ENCODE measurements at regions not wholly inside any gene's neighbourhood (a gene's known extent, or its start where the extent isn't known, plus 50 kb on each side); places are given as distances from the start of the nearest gene placed in this dataset.
A peak's percentile ranks its signal among the peaks of the same experiment; 100 is the strongest.

DNA sequence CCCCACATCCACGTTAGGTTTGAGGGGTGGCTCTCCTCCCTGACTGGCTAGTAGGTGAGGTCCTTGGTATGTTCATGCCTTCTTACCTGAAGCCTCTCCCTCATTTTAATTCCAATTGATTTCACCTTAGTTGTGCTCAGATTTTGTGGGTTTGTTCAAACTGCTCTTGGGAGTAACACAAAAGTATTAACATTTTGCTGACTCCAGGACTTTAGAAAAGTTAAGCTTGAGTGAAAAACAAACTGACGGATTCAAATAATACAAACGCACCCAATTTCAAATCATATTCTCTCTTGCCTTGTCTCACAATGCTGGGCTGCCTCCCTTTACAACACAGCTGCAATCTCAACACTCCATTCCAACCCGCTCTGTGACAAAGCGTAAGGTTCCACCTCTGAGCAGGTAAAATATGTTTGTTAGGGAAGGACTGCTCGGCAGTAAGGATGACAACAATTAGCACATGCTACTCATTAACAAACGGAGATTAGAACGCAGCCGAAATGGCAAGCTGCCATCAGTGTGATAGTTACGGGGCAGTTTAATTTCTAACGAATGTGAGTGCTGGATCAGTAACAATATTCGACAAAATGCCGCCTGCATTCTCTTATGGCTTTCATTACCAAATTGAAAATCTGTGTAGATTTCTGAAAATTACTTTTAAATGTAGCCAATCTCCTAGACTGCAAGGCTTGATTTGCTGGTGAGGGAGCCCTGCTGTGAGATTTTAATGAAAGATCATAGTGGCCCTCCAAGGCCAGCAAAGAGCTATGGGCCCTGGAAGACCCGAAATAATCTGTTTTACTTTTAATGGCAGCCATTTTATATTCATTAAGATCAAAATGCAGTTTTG lies 730.6 kb upstream of the FANCL start:
- DNase-seq: no peak
- Histone ChIP-seq H3K27ac (no peak overlapping the region), H3K36me3 (replicated peaks in 1 of 2; ENCODE audit: insufficient read depth in 1 of 2, low read depth in 2 of 2) (no peaks in the 10 kb centered on the region), H3K4me3 (no peak overlapping the region), H3K9me3 (no peaks in the 10 kb centered on the region), H3K4me1 (no peaks in the 10 kb centered on the region), H3K27me3 (no peaks in the 10 kb centered on the region)
- ATAC-seq: no peak
- intact Hi-C loops (cut with DNase I): no loop called here
- 51 to 63% methylated on average over 14 of the region's 14 CpGs for WGBS, 2 donors
- TF ChIP-seq, protein P1, sequence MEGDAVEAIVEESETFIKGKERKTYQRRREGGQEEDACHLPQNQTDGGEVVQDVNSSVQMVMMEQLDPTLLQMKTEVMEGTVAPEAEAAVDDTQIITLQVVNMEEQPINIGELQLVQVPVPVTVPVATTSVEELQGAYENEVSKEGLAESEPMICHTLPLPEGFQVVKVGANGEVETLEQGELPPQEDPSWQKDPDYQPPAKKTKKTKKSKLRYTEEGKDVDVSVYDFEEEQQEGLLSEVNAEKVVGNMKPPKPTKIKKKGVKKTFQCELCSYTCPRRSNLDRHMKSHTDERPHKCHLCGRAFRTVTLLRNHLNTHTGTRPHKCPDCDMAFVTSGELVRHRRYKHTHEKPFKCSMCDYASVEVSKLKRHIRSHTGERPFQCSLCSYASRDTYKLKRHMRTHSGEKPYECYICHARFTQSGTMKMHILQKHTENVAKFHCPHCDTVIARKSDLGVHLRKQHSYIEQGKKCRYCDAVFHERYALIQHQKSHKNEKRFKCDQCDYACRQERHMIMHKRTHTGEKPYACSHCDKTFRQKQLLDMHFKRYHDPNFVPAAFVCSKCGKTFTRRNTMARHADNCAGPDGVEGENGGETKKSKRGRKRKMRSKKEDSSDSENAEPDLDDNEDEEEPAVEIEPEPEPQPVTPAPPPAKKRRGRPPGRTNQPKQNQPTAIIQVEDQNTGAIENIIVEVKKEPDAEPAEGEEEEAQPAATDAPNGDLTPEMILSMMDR (IDR thresholded peaks at IDR 0.05): no peak
- TF ChIP-seq POLR2A (IDR thresholded peaks at IDR 0.05): no peak

DNA sequence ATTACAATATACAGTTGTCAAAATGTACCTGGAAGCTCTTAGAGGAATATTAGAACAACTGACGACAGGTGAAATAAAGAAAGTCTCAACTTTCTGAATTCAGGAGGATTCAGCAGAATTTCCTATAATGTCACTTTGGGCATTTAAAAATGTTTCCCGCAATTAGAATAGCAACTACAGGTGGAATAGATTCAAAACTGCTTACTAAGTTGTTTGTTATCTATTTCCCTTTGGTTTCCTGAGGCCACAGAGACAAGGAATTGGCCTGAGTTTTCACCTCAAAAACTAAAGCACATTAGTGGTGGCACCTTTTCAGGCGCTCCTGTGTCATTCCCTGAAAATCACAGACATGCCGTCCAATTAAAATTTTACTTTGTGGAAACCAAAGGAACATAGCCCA lies 729.2 kb upstream of the FANCL start:
- intact Hi-C loops (cut with DNase I): no loop called here
- ATAC-seq: no peak
- 79 to 84% methylated on average over 4 of the region's 4 CpGs for WGBS, 2 donors

DNA sequence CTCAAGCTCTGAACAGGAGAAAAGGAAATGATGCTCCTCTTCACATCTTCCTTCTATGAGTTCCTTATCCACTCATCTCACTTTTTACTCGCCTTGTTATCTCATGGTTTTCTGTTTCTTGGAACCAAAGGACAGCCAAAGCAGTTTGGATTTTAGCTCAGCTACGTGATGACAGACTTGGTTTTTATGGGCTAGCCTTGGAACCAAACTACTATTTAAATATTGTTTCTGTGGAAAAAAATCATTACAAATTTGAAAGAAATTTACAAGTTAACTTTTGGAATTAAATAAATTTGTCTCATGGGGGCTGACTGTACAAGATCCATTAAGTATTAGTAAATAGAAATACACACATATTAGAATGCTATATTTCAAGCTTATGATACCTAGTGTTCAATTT lies 727.8 kb upstream of the FANCL start:
- no peak for TF ChIP-seq POLR2A (IDR thresholded peaks at IDR 0.05)
- TF ChIP-seq, protein P1 (IDR thresholded peaks at IDR 0.05): no peak
- H3K27me3 ChIP-seq: no peaks in the 10 kb centered on the region
- H3K36me3 ChIP-seq (replicated peaks in 1 of 2; ENCODE audit: insufficient read depth in 1 of 2, low read depth in 2 of 2): no peaks in the 10 kb centered on the region
- H3K27ac ChIP-seq: no peak overlapping the region
- intact Hi-C loops (cut with DNase I): no loop called here
- H3K4me1 ChIP-seq: no peaks in the 10 kb centered on the region
- no peak for ATAC-seq
- no peak overlapping the region for H3K4me3 ChIP-seq
- WGBS, 2 donors: 85 to 86% methylated on average over 2 of the region's 2 CpGs
- H3K9me3 ChIP-seq: no peaks in the 10 kb centered on the region
- no peak for DNase-seq

More for the DNA sequence above, 729.2 kb upstream of the FANCL start:
- H3K9me3 ChIP-seq: no peaks in the 10 kb centered on the region
- no peak overlapping the region for H3K27ac ChIP-seq
- H3K4me1 ChIP-seq: no peaks in the 10 kb centered on the region
- H3K27me3 ChIP-seq: no peaks in the 10 kb centered on the region
- no peak for TF ChIP-seq POLR2A (IDR thresholded peaks at IDR 0.05)
- DNase-seq: no peak
- H3K4me3 ChIP-seq: no peak overlapping the region
- H3K36me3 ChIP-seq (replicated peaks in 1 of 2; ENCODE audit: insufficient read depth in 1 of 2, low read depth in 2 of 2): no peaks in the 10 kb centered on the region

DNA sequence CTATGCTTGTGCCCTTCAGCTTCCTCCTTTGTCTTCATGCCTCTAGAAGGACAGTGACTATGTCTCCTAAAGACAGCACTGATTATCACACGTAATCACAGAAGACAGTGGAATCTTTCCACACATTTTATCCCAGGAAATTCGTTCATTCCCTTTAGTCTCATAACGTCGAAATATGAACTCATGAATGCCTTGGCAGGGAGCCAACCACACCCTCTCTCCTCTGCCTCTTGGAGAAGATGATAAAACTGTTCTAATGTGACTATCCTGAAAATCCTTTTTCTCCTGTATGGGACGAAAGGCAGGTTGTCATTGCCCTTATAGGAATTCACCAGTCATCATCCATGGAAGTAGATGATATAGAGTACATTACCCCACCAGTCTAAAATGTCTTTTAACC lies 726.6 kb upstream of the FANCL start:
- H3K27me3 ChIP-seq: no peaks in the 10 kb centered on the region
- no peaks in the 10 kb centered on the region for H3K4me1 ChIP-seq
- no peaks in the 10 kb centered on the region for H3K9me3 ChIP-seq
- no peak for ATAC-seq
- no peaks in the 10 kb centered on the region for H3K36me3 ChIP-seq (replicated peaks in 1 of 2; ENCODE audit: insufficient read depth in 1 of 2, low read depth in 2 of 2)
- TF ChIP-seq POLR2A (IDR thresholded peaks at IDR 0.05): no peak
- TF ChIP-seq, protein P1 (IDR thresholded peaks at IDR 0.05): no peak
- WGBS, 2 donors: 75 to 79% methylated on average over 5 of the region's 5 CpGs
- peak in 2 of 4 donors; percentile 10 to 12 for DNase-seq
- intact Hi-C loops (cut with DNase I): no loop called here
- H3K27ac ChIP-seq: no peak overlapping the region
- no peak overlapping the region for H3K4me3 ChIP-seq

DNA sequence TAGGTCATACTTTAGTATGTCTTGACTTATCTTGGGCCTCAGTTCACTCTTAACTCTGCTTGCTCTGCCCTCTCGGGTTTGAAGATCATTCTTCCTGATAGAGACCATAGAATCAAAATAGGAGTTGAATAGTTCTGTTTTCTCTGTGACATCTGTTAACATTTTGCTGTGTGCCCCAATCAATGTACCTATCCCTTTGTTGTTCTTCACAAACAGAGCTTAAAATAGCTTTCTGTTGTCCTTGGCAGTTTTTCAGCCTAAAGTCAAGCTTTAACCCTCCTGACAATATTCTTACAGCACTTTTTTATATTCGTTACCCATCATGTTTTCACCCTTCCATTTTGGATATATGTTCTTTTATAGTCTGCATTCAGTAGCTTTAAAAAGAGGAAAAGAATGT lies 724.5 kb upstream of the FANCL start:
- no peak for TF ChIP-seq POLR2A (IDR thresholded peaks at IDR 0.05)
- TF ChIP-seq, protein P1 (IDR thresholded peaks at IDR 0.05): no peak
- Histone ChIP-seq H3K9me3 (no peaks in the 10 kb centered on the region), H3K27me3 (no peaks in the 10 kb centered on the region), H3K4me1 (no peaks in the 10 kb centered on the region), H3K36me3 (replicated peaks in 1 of 2; ENCODE audit: insufficient read depth in 1 of 2, low read depth in 2 of 2) (no peaks in the 10 kb centered on the region), H3K4me3 (no peak overlapping the region), H3K27ac (no peak overlapping the region)
- 26 to 33% methylated on average over 2 of the region's 2 CpGs for WGBS, 2 donors
- intact Hi-C loops (cut with DNase I): no loop called here
- ATAC-seq (no peak), DNase-seq (no peak)
